Loucy (cell line): ENCODE measurements at regions not wholly inside any gene's neighbourhood (a gene's known extent, or its start where the extent isn't known, plus 50 kb on each side); places are given as distances from the start of the nearest gene placed in this dataset.

ENCODE experiments used
- EZH2phosphoT487 ChIP-seq: fragments of 200-600 bp; IDR thresholded peaks from 2 replicates; pipeline ENCODE4 v1.6.1; 2018; ENCODE audit warnings: antibody characterized with exemption, mild to moderate bottlenecking, moderate library complexity, borderline replicate concordance
- TF ChIP-seq, protein P1 (sequence below): fragments of 200-600 bp; sonication (generic); conservative IDR thresholded peaks from 2 replicates; pipeline ENCODE4 v1.5.1; 2014; ENCODE audit warnings: mild to moderate bottlenecking, antibody characterized with exemption, low read length

DNA sequence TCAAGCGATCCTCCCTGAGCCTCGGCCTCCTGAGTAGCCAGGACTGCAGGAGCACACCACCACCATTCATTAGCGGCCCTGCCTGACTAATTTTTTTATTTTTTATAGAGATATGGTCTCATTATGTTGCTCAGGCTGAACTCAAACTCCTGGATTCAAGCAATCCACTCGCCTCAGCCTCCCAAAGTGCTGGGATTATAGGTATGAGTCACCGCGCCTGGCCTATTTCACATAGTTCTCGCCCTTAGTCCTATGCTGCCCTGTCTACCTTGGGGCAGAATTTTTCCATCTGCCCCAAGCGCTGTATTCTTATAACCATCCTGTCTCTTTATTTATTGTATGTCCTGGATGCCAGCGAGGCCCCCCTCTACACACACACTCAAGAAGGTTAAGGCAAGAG lies 50.9 kb upstream of the BCL2L14 start:
- TF ChIP-seq, protein P1, sequence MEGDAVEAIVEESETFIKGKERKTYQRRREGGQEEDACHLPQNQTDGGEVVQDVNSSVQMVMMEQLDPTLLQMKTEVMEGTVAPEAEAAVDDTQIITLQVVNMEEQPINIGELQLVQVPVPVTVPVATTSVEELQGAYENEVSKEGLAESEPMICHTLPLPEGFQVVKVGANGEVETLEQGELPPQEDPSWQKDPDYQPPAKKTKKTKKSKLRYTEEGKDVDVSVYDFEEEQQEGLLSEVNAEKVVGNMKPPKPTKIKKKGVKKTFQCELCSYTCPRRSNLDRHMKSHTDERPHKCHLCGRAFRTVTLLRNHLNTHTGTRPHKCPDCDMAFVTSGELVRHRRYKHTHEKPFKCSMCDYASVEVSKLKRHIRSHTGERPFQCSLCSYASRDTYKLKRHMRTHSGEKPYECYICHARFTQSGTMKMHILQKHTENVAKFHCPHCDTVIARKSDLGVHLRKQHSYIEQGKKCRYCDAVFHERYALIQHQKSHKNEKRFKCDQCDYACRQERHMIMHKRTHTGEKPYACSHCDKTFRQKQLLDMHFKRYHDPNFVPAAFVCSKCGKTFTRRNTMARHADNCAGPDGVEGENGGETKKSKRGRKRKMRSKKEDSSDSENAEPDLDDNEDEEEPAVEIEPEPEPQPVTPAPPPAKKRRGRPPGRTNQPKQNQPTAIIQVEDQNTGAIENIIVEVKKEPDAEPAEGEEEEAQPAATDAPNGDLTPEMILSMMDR: no peak
- no peak for TF ChIP-seq EZH2phosphoT487
